Uterus (tissue), 3 donors: ENCODE measurements at regions not wholly inside any gene's neighbourhood (a gene's known extent, or its start where the extent isn't known, plus 50 kb on each side); places are given as distances from the start of the nearest gene placed in this dataset.
A peak's percentile ranks its signal among the peaks of the same experiment; 100 is the strongest.

Source experiments
- DNase-seq, 2 donors: peaks; one replicate each; pipeline ENCODE4 v3.0.0-alpha.2; 2019 to 2020
- H3K27ac ChIP-seq, 2 donors: fragments of 200-600 bp; sonication (generic); 1 replicate in 1 of 2; 2 replicates in 1 of 2; pipeline ENCODE4 v1.5.1; 2016 to 2018
- H3K27me3 ChIP-seq, 2 donors: fragments of 200-600 bp; sonication (generic); one replicate each; pipeline ENCODE4 v1.5.1; 2018 to 2019; ENCODE audit warnings: control low read depth in 1 of 2
- H3K36me3 ChIP-seq, 2 donors: fragments of 200-600 bp; sonication (generic); one replicate each; pipeline ENCODE4 v1.5.1; 2019; ENCODE audit warnings: control low read depth in 1 of 2
- H3K4me1 ChIP-seq, 2 donors: fragments of 200-600 bp; sonication (generic); one replicate each; pipeline ENCODE4 v1.5.1; 2018 to 2019; ENCODE audit warnings: control low read depth in 1 of 2
- H3K4me3 ChIP-seq, 2 donors: fragments of 200-600 bp; sonication (generic); 1 replicate in 1 of 2; 2 replicates in 1 of 2; pipeline ENCODE4 v1.5.1; 2018 to 2019; ENCODE audit warnings: mild to moderate bottlenecking in 1 of 2
- H3K9me3 ChIP-seq, 2 donors: fragments of 200-600 bp; sonication (generic); one replicate each; pipeline ENCODE4 v1.5.1; 2019; ENCODE audit warnings: control low read depth in 1 of 2
- POLR2A ChIP-seq, 2 donors: fragments of 450-650 bp; IDR thresholded peaks; one replicate each; pipeline ENCODE4 v1.6.1; 2016; ENCODE audit warnings: antibody characterized with exemption in 2 of 2, mild to moderate bottlenecking in 1 of 2, moderate library complexity in 1 of 2
- intact Hi-C: fragments of 100-400 bp; cut with DNase I; formaldehyde crosslinking; loops from one replicate; pipeline ENCODE4 v1.15.1; 2023; ENCODE audit warnings: low total_unique reads
- TF ChIP-seq, protein P1 (sequence below), 4 experiments: fragments of 200-600 bp in 2 of 4; fragments of 450-650 bp in 2 of 4; sonication (generic) in 2 of 4; IDR thresholded peaks; one replicate each; pipeline ENCODE4 v1.5.1; 2016 to 2019; ENCODE audit warnings: antibody characterized with exemption in 4 of 4, mild to moderate bottlenecking in 2 of 4, moderate library complexity in 1 of 4
- donor health status: DM: yes; HTN: yes; CAD: no.

DNA sequence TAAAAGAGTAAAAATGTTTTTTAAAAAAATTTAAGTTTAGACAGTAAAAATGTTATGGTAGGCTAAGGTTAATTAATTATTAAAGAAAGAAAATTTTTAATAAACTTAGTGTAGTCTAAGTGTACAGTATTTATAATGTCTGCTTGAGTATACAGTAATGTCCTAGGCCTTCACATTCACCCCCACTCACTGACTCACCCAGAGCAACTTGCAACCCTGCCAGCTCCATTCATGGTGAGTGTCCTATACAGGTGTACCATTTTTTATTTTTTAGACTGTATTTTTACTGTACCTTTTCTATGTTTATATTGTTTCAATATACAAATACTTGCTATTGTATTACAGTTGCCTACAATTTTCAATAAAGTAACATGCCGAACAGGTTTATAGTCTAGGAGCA lies 234.1 kb downstream of the AUH start:
- H3K27ac ChIP-seq, result no peak overlapping the region
- no peak overlapping the region for H3K4me3 ChIP-seq
- peaks cover 0 to 4% of the 10 kb centered on the region in 2 donors for H3K4me1 ChIP-seq
- intact Hi-C loops, result no loop called here
- DNase-seq, result no peak
- H3K36me3 ChIP-seq, result no peaks in the 10 kb centered on the region
- no peaks in the 10 kb centered on the region for H3K27me3 ChIP-seq
- H3K9me3 ChIP-seq, result peaks cover 0 to 7% of the 10 kb centered on the region in 2 donors
- no peak for TF ChIP-seq POLR2A (IDR thresholded peaks at IDR 0.05)

DNA sequence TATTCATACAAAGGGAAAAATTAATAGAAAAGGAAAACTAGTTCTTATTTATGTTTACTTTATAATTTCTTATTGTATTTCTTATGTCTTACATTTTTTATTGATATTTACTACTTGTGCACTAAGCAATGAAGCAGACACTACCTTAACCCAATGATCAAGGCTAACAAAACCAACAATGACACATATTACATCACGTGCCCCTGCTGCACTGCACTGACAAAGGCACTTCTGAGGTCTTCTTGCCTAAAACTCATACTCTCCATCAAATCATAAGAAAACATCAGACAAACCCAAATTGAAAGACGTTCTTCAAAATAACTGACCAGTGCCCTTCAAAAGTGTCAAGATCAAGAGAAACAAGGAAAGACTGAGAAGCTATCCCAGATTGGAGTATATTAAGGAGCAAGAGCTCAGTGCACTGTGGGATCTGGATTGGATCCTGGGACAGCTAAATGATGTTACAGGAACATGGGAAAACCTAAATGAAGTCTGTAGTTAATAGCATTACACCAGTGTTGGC lies 230.9 kb downstream of the AUH start:
- no peak overlapping the region for H3K4me3 ChIP-seq
- H3K36me3 ChIP-seq, result no peaks in the 10 kb centered on the region
- no peaks in the 10 kb centered on the region for H3K27me3 ChIP-seq
- intact Hi-C loops, result no loop called here
- peaks cover 0 to 4% of the 10 kb centered on the region in 2 donors for H3K4me1 ChIP-seq
- no peaks in the 10 kb centered on the region for H3K9me3 ChIP-seq
- no peak for TF ChIP-seq POLR2A (IDR thresholded peaks at IDR 0.05)
- TF ChIP-seq, protein P1, sequence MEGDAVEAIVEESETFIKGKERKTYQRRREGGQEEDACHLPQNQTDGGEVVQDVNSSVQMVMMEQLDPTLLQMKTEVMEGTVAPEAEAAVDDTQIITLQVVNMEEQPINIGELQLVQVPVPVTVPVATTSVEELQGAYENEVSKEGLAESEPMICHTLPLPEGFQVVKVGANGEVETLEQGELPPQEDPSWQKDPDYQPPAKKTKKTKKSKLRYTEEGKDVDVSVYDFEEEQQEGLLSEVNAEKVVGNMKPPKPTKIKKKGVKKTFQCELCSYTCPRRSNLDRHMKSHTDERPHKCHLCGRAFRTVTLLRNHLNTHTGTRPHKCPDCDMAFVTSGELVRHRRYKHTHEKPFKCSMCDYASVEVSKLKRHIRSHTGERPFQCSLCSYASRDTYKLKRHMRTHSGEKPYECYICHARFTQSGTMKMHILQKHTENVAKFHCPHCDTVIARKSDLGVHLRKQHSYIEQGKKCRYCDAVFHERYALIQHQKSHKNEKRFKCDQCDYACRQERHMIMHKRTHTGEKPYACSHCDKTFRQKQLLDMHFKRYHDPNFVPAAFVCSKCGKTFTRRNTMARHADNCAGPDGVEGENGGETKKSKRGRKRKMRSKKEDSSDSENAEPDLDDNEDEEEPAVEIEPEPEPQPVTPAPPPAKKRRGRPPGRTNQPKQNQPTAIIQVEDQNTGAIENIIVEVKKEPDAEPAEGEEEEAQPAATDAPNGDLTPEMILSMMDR (IDR thresholded peaks at IDR 0.05), result no peak
- peak overlapping the region; percentile 77 for H3K27ac ChIP-seq
- DNase-seq, result no peak

DNA sequence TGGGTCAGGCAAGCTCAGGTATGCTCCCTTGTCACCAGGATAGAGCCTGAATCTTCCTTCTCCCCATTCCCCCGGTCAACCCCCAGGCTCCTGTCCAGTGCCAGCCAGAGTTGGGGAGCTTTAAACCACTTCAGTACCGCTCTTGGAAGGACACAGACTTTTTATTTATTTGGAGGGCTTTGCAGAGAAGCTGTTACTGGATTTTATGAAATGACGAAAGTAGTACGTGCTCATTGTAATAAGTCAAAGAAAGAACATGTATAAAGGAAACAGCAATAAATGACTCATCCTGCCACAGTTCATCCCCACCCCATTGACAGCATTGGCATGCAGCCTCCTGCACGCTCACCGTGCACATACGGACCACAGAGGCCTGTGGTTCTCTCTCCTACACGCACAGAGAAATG lies 230.3 kb downstream of the AUH start:
- TF ChIP-seq, protein P1 (IDR thresholded peaks at IDR 0.05), result no peak
- no peak for TF ChIP-seq POLR2A (IDR thresholded peaks at IDR 0.05)
- H3K4me1 ChIP-seq, result peaks cover 0 to 4% of the 10 kb centered on the region in 2 donors
- DNase-seq, result peak; percentile 73 to 84
- peak overlapping the region; percentile 77 for H3K27ac ChIP-seq
- H3K4me3 ChIP-seq, result no peak overlapping the region
- no peaks in the 10 kb centered on the region for H3K9me3 ChIP-seq
- H3K27me3 ChIP-seq, result no peaks in the 10 kb centered on the region
- intact Hi-C loops, result no loop called here
- H3K36me3 ChIP-seq, result no peaks in the 10 kb centered on the region

DNA sequence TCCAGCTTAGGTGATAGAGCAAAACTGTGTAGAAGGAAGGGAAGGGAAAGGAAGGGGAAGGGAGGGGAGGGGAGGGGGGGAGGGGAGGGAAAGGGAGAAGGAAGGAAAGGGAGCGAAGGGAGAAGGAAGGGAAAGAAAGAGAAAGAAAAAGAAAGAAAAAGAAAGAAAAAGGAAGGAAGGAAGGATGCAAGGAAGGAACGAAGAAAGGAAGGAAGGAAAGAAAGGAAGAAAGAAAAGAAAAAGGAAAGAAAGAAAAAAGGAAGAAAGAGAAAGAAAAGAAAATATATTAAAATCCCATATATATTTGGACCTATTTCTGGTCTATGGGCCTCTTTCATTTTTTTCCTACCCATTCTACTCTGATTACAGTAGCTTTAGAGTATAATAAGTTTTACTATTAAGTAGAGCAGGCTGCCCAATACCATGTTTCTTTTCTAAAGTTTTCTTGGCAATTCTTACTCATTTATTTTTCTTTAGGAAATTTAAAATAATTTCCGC lies 229.1 kb downstream of the AUH start:
- no peak for DNase-seq
- H3K36me3 ChIP-seq, result no peaks in the 10 kb centered on the region
- TF ChIP-seq, protein P1 (IDR thresholded peaks at IDR 0.05), result no peak
- TF ChIP-seq POLR2A (IDR thresholded peaks at IDR 0.05), result no peak
- intact Hi-C loops, result no loop called here
- H3K27me3 ChIP-seq, result no peaks in the 10 kb centered on the region
- no peak overlapping the region for H3K4me3 ChIP-seq
- H3K27ac ChIP-seq, result peak overlapping the region in 1 of 2 donors; percentile 77
- H3K9me3 ChIP-seq, result no peaks in the 10 kb centered on the region
- H3K4me1 ChIP-seq, result peaks cover 0 to 4% of the 10 kb centered on the region in 2 donors

DNA sequence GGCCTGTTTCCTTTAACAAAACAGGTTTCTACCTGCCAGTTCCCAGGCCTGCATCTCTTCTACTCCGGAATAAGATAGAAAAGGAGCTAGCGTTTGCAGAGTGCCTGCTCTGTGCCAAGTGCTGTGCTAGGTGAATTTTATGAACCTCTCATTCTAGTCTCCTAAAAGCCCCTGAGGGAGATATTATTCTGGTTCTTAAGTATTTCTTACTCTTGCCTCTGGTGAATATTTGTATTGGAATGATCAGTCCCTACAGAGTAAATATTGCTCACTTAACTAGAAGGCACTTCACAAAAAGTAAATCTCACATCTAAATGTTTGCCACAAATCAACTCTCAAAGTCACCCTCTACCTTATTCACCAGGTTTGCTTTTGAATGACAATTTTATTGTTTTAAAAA lies 227.1 kb downstream of the AUH start:
- no peaks in the 10 kb centered on the region for H3K27me3 ChIP-seq
- no peaks in the 10 kb centered on the region for H3K36me3 ChIP-seq
- peaks cover 0 to 4% of the 10 kb centered on the region in 2 donors for H3K4me1 ChIP-seq
- TF ChIP-seq, protein P1 (IDR thresholded peaks at IDR 0.05), result no peak
- no peak for TF ChIP-seq POLR2A (IDR thresholded peaks at IDR 0.05)
- H3K4me3 ChIP-seq, result no peak overlapping the region
- intact Hi-C loops, result no loop called here
- H3K9me3 ChIP-seq, result no peaks in the 10 kb centered on the region
- no peak overlapping the region for H3K27ac ChIP-seq
- no peak for DNase-seq

DNA sequence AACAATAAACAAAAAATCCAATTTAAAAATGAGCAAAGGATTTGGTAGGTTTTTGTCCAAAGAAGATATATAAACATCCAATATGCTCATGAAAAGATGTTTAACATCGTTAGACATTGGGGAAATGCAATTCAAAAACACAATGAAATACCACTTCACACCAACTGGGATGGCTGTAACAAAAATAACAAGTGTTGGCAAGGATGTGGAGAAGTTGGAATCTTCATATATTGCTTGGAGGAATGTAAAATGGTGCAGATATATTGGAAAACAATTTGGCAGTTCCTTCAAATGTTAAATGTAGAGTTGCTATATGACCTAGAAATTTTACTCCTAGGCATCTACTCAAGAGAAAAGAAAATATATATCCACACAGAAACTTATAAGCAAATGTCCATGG lies 224.3 kb downstream of the AUH start:
- intact Hi-C loops, result no loop called here
- H3K27ac ChIP-seq, result no peak overlapping the region
- H3K27me3 ChIP-seq, result no peaks in the 10 kb centered on the region
- no peak for TF ChIP-seq POLR2A (IDR thresholded peaks at IDR 0.05)
- TF ChIP-seq, protein P1 (IDR thresholded peaks at IDR 0.05), result no peak
- H3K4me3 ChIP-seq, result no peak overlapping the region
- H3K36me3 ChIP-seq, result no peaks in the 10 kb centered on the region
- no peak for DNase-seq
- H3K9me3 ChIP-seq, result no peaks in the 10 kb centered on the region
- H3K4me1 ChIP-seq, result peaks cover 0 to 8% of the 10 kb centered on the region in 2 donors
